Activated effector memory CD4-positive, alpha-beta T cell treated with anti-CD3 and anti-CD28 coated beads, Interleukin-2, amount 50 U/mL, for 16 hours (primary cell): ENCODE measurements at regions not wholly inside any gene's neighbourhood (a gene's known extent, or its start where the extent isn't known, plus 50 kb on each side); places are given as distances from the start of the nearest gene placed in this dataset.

Experiments used
- DNase-seq: peaks from one replicate; pipeline ENCODE4 v3.0.0-alpha.2; 2020

- no peak for DNase-seq
These were observed 52.9 kb upstream of the PIK3CG start for GRCh38 chr7:106812027-106812643.

- no peak for DNase-seq
These were observed 51.3 kb upstream of the PIK3CG start for GRCh38 chr7:106813705-106814305.

GRCh38 chr7:106814887-106815286 is 50.2 kb upstream of the PIK3CG start:
- DNase-seq: no peak
